Hippocampal formation (tissue), 2 donors: ENCODE measurements at regions not wholly inside any gene's neighbourhood (a gene's known extent, or its start where the extent isn't known, plus 50 kb on each side); places are given as distances from the start of the nearest gene placed in this dataset.

Experiments
- DNase-seq, 2 donors: peaks; one replicate each; lab custom pipeline; 2025; lab: John Stamatoyannopoulos, UW

DNA sequence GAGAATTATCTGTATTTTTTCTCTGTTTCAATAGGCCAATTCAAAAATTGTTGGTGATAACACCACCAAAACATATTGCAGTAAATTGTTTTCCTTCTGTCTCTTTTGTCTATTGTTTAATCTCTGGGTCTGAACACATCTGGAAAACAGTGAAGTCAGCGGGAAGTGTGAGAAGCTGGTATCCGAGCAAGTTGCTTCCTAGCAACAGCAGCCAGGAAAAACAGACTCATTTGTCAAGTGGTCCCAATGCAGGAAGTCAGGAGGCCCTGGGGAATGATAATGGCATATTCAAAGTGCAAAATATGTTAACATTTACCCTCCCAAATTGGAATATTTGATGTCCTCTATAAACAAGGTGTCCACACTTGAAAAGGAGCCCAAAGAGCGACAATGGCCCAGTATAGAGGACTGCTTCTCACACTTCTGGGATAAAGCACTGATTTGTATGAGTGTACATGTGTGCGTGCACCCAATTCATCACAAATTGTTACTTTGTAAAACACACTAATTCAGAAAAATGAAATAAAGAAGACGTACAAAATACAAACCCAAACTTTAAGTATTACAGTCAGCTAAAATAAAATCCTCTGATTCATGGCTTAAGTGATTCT is 515.0 kb downstream of the TBC1D4 start:
- peak in 1 of 2 donors; percentile 69 for DNase-seq

DNA sequence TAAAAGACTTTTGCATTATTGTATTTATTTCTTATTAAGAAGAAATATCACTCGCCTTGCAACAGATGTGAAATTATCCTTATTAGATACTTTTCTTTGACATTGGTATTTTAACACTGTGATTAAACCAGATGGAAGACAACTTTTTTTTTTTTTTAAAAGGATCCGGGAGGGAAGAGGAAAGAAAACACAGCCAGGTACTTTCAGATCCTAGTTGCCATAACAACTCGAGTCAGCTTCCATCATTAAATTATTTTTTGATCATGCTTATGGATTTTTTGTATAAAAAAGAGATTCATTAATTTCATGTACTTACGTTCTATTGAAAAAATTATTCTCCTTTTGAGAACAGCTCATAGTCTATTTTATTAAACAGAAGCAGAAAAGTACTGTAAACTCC is 515.7 kb downstream of the TBC1D4 start:
- DNase-seq: no peak

DNA sequence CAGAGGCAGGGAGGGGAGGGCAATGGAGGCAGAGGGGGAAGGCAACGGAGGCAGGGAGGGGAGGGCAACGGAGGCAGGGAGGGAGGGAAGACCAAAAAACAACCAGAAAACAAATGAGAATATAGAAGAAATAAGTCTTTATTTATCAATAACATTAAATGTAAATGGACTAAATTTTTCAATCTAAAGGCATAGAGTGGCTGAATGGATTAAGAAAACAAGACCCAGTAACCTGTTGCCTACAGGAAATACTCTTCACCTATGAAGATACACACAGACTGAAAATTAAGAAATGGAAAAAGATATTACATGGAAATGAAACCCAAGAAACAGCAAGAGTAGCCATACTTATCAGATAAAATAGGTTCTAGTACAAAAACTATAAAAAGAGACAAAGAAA is 536.3 kb downstream of the TBC1D4 start:
- DNase-seq: no peak

DNA sequence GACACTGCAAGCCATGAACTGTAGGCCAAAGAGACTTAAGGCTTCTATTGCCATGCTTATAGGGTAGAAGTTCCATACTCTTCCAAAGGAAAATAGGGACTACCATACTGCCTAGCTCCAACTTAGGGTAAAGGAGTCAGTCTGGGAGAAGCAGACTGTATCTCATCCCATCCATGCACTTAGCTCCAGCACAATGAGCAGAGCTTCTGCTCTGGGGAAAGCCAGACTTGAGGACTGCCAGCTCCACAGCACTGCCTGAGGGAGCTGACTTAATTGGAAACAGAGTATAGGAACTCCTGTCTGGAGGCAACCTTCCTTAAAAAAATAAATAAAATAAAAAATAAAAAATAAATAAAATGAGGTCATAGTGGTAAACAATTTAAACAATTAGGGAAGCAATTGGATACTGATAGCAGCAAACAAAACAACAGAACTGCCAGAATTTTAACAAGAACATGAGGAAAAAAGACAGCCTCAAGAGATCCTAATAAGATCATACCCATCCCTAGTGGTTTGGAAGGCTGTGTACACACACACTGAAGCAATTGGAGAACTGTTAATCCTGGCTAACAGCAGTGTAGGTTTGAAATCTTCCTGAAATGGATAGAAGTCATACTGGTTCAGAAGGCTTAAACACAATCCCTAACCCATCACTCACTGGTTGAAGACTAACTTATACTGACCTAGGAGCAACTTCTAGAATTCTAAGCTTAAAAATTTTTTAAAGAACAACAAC is 550.1 kb downstream of the TBC1D4 start:
- no peak for DNase-seq

DNA sequence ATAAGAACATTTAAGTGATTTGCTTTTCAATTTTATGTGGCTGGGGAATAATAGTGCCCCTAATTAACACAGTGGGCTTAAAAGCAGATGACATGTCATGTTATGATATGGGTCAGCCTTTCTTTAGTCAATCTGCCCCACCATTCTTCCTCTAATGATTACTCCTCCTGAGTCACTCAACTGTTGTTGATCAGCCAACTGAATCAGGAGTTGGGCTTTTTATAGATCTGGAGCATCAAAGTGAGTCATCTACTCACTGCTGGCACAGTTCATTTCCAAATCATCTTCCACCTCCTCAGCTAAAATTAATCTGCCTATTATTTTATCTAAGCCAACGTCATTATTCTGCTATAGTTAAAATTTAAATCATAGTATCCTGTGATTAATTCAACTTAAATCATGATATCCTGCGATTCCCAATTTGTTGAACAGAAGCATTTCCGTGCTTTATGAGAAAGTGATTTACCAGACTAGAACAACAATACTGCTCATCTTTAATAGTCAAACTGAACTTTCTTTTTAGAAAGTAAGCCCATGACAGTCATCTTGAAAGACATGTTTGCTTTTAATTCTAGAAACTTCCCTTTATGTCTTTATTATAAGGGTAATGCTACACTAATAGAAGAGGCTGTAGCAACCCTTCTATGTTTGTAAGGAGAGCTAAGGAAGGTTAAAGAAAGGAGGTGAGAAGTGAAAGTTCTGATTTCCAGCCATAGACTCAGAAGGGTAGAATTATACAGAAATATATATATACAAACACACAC is 551.4 kb downstream of the TBC1D4 start:
- DNase-seq: no peak

DNA sequence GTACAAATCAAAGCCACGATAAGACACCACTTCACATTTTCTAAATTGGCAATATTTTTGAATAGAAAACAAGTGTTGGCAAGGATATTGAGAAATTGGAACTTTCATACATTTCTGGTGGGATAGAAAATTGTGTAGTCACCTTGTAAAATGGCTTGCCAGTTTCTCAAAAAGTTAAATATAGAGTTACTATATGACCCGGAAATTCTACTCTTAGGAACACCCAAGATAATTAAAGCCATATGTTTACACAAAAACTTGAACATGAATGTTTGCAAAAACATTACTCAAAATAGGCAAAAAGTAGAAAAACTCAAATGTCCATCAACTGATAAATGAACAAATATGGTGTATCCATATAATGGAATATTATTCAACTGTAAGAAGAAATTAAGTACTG is 552.5 kb downstream of the TBC1D4 start:
- no peak for DNase-seq

DNA sequence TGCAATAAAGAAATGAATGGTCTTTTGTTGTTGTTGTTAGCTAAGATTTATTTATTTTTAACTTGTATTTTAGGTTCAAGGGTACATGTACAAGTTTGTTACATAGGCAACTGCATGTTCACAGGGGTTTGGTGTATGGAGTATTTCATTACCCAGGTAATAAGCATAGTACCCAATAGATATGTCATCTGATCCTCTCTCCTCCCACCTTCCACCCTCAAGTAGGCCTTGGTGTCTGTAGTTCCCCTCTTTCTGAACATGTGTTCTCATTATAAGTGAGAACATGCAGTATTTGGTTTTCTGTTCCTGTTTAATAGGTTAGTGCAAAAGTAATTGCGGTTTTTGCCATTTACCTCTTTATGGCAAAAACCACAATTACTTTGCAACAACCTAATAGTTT is 554.1 kb downstream of the TBC1D4 start:
- DNase-seq: no peak

DNA sequence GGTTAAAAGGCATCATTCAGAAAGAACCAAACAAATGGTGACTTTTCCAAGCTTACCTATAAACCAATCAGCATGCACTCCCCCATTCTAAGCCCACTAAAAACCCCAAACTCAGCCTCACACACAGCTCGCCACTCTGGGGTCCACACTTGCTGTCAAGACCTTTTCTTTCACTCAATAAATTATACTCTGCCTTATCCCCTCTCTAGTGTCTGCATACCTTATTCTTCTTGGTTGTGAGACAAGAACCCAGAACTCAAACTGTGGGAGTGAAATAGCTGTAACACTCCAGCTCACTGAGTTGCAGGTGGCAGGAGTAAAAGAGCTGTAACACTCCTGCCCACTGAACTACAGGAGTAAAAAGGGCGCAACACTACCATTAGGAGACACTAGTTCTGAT is 559.0 kb downstream of the TBC1D4 start:
- DNase-seq: no peak

DNA sequence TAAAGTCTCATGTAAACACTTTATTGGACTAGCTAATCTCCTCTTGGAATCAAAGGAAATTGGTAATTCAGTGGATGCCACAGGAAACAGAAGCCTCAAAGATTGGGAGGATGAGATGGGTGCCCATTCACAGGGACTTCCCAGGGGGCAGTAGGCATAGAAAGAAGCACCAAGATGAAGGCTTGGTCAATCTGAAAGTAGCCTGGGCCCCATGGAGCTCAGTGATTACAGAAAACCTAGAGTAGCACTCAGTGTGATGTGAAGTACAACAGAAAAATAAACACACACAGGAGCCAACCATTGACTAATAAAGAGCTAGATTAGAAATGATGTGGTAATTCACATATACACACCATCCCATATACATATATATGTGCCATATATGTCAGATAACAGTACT is 560.6 kb downstream of the TBC1D4 start:
- no peak for DNase-seq

DNA sequence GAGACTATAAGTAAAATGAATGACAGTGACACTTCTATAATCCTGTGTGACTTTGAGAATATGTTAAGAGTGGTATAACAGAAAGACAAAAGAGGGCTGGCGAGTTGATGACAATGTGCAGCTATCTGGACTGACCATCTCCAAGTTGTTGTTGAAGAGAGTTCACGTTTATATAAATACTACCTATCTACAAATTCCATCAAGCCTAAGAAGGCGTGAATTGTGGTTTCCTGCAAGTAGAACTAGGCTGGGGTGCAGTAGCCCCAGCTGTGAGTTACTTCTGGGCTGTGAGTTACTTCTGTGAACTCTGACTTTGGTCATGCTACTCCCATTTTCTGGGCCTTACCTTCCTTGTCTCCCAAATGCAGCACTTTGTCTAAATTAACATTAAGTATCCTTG is 561.0 kb downstream of the TBC1D4 start:
- no peak for DNase-seq

DNA sequence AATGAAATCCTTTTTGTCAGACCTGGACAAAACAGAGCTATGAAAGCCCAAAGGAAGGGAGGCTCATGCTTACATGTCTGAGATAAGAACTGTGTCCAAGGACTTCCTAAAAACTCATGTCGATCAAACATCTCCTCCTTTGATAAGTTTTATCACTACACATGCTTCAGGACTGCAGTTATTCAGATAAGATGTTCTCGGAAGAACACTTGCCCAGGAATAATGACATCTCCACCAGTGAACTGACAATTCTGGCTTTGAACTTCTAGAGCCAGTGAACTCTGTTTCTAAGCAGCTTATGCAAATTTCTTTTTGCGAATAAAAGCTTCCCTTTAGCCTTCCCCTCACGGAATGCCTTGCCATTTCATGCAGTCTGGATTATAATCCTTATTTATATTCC is 561.6 kb downstream of the TBC1D4 start:
- no peak for DNase-seq

DNA sequence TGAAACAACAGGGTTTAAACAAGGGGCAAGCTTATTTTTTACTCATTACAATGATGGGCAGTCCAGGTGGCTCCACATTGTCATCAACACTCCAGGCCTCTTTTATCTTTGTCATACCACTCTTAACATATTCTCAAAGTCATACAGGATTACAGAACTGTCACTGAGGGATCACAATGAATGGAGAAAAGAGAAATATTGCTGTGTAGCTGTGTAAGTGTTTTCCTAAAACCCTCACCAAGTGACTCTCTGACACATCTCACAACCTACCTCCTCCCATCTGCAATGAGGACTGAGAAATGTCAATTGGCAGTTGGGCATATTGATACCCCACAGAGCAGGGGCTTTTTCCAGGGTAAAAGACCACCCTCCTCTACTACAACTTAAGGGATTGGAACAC is 562.1 kb downstream of the TBC1D4 start:
- no peak for DNase-seq

DNA sequence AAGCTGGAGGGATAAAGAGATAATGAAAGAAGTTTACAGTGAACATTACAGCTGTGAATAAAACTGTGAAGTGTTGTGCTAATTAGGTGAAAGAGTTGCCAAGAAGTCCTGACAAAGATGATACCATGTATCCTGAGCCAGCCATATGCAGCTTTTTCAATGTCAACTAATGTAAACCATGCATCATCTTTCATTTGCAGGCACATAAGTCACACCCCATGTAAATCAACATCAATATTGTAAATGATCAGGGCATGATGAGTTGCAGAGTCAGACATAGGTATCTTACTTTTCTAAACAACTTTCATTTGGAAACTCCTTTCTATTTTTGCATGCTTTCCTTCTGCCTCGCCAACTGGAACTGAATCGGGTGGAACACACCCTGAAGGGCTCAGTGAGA is 569.1 kb downstream of the TBC1D4 start:
- DNase-seq: no peak

DNA sequence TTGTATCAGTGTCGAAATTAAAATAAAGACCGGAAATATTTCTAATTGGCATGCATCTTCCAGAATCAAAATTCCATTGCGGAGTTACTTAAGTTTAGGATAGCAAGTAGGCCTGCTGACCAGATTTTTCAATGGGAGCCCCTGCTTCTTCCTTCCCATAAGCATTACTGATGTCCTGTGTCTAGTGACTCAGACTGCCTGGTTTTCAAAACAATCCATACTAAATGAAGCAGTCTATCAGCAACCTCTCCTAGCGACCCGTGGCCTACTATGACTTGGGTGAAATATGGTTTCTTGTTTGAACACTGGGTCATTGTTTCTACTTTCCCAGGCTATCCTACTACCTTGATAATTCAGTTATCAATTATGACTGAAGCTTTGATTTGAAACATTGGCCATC is 571.6 kb downstream of the TBC1D4 start:
- DNase-seq: no peak

DNA sequence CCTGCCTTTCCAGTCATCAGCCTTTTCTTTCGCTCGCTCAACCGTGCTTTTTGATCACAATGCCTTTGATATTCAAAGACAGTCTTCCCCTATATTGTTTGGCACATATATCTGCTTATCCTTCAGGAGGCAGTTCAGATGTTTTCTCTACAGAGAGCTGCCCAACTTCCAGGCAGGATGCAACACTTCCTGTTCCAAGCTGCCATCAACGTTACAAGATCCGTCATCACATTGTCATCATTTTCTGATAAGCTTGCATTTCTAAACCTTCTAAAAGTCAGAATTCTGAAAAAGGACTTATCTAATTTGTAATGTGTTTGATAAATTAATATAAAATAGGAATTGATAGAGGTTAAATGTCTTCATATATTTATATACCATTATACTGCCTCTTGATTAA is 574.2 kb downstream of the TBC1D4 start:
- DNase-seq: no peak

DNA sequence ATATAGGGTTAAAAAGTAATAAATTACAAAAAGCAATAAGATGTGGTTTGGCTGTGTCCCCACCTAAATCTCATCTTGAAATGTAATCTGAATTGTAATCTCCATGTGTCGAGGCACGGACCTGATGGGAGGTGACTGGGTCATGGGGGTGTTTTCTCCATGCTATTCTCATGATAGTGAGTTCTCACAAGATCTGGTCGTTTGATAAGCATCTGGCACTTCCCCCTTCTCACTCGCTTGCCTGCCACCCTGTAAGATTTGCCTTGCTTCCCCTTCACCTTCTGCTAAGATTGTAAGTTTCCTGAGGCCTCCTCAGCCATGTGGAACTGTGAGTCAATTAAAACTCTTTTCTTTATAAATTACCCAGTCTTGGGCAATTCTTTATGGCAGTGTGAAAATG is 577.4 kb downstream of the TBC1D4 start:
- no peak for DNase-seq

DNA sequence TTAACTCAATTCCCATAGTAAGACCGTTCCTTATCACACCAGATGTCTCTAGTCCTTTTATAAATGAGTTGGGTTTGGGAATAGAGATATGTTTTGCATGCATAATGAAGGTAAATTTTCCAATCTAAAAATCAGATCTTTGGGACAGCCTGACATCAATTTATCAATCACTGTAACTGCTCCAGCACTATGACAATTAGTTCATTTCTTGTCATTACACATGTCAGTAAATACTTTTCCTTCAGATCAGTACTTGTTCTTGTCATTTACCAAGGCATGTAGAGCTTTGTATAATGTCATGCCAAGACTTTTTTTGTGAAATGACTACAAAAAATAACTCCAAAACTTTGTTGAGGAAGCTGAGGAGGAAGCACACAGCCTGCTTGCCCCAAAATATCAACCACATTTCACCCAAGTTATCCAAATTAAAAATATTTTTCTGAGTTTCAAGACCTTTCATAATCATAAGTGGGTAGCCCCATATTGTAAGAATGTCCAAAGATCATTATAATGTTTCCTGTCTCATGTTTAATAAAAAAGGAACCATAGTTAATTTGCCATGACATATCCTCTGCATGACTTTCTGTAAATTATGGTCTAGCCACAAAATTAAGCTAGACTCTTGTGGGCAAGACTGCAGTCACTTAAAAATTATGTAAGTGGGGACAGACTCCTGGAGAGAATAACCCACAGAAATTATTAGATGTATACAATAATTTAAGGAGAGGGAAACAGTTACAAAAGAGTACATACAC is 586.8 kb downstream of the TBC1D4 start:
- no peak for DNase-seq

DNA sequence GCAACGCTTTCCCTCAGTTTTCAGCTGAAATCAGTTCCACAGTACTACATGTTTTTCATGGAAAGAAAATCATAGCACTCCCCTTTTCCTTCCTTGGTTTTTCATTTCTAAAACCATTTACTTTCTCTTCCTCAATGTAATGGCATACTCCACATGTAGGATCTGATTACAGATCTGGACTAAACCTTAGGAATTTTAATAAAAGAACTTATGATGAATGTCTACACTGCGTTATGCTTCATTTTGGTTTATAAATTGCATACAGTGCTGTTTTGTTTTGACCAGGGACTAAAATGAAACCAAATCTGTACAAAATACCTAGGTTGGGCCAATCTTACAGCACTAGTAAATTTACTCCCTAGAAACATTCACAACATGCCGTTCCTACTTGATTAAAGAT is 589.9 kb downstream of the TBC1D4 start:
- no peak for DNase-seq

DNA sequence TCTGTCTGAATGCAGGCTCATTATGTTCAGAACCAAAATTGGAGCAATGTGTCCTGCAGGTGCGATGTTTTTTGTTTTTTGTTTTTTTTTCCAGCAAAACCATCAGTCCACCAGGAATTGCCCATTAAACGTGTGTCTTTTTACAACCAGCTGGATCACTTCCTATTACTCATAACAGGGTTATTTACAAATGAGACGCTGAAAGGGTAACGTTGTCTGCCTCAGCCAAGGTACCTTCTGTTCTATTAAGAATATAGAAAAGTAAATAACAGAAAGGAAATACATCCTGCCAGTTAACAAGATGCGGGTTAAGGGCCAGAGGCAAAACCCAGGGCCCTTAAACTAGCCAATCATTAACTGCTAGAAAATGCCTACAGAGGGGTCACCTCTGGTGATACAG is 590.4 kb downstream of the TBC1D4 start:
- no peak for DNase-seq

DNA sequence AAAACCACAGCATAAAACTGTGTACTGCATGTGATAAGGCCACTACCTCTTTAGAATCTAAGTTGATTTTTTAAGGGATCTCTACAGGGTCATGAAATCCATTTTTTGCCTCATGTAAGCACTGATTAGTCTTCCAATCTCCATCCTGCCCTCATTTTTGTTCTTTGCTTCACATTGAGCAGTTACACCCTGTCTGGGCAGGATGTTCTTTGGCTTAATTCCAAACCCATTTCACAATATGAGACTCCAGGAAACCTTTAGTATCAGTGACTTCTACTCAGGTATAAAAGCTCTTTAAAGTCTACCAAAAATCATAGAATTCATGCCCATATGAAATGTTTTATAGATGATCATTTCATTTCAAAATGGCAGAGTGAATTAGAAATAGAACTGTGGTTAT is 592.6 kb downstream of the TBC1D4 start:
- no peak for DNase-seq

DNA sequence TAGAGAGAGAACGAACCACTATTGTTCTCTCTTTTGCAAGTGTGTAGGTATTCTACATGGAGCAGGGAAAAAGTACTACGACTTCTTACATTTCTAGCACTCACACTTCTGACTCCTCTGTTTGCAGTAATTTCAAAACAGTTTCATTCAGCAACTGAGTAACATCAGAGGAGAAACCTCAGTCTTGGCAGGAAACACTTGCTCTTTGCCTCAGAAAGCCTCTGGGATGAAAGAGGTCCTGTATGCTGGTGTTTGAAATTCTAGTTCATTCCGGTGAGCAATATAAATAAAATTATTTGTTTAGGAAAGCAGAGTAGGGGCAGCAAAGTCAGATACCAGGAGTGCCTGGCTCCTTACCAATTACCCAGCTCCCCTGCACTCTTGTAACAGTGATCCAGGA is 595.5 kb downstream of the TBC1D4 start:
- DNase-seq: no peak

DNA sequence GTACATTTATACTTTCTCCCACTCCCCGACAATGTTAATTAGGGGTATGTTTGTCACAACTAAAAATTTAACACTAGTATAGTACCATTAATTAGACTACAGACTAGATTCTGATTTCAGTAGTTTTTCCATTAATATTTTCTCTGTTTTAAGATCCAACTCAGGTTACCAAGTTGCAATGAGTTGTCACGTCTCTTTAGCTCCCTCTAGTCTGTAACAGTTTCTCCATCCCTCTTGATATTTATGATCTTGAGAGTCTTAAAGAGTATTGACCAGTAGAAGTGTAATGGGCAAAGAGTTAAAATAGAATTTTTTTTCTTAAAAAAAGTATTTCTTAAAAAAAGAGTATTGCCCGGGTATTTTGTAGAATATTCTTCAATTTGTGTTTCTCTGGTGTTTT is 598.1 kb downstream of the TBC1D4 start:
- no peak for DNase-seq
